GM11168 (cell line): ENCODE measurements at regions not wholly inside any gene's neighbourhood (a gene's known extent, or its start where the extent isn't known, plus 50 kb on each side); places are given as distances from the start of the nearest gene placed in this dataset.

Source experiments
- in situ Hi-C: fragments of 300-500 bp; cut with MboI; formaldehyde crosslinking; loops from one replicate; pipeline ENCODE4 v1.12.0; 2022; ENCODE audit warnings: low sequenced_read_pairs; ENCODE audit not compliant: unreplicated experiment

- in situ Hi-C loops = loop anchor here (10.0 kb wide), 1 partner anchor 167 kb away; no protein-coding TSS in a partner anchor
These were observed 181.7 kb upstream of the ARID2 start for GRCh38 chr12:45547822-45548221.

GRCh38 chr12:45548426-45548825 is 181.1 kb upstream of the ARID2 start:
- in situ Hi-C loops = loop anchor here (10.0 kb wide), 1 partner anchor 166 kb away; no protein-coding TSS in a partner anchor

- in situ Hi-C loops = loop anchor here (10.0 kb wide), 1 partner anchor 165 kb away; no protein-coding TSS in a partner anchor
These were observed 180.1 kb upstream of the ARID2 start for GRCh38 chr12:45549337-45549902.

GRCh38 chr12:45553204-45553603 is 176.3 kb upstream of the ARID2 start:
- in situ Hi-C loops = no loop called here

- in situ Hi-C loops = no loop called here
These were observed 172.5 kb upstream of the ARID2 start for GRCh38 chr12:45557016-45557415.

GRCh38 chr12:45558353-45558752 is 171.2 kb upstream of the ARID2 start:
- in situ Hi-C loops = no loop called here

GRCh38 chr12:45559537-45559936 is 170.0 kb upstream of the ARID2 start:
- in situ Hi-C loops = no loop called here

- in situ Hi-C loops = no loop called here
These were observed 168.8 kb upstream of the ARID2 start for GRCh38 chr12:45560689-45561088.

- in situ Hi-C loops = no loop called here
These were observed 168.0 kb upstream of the ARID2 start for GRCh38 chr12:45561488-45561887.

GRCh38 chr12:45565590-45565989 is 163.9 kb upstream of the ARID2 start:
- in situ Hi-C loops = no loop called here

- in situ Hi-C loops = no loop called here
These were observed 163.2 kb upstream of the ARID2 start for GRCh38 chr12:45566257-45566656.

GRCh38 chr12:45568808-45569207 is 160.7 kb upstream of the ARID2 start:
- in situ Hi-C loops = no loop called here

GRCh38 chr12:45570501-45570900 is 159.0 kb upstream of the ARID2 start:
- in situ Hi-C loops = no loop called here

- in situ Hi-C loops = no loop called here
These were observed 157.4 kb upstream of the ARID2 start for GRCh38 chr12:45572114-45572513.

- in situ Hi-C loops = no loop called here
These were observed 154.1 kb upstream of the ARID2 start for GRCh38 chr12:45575417-45575816.

GRCh38 chr12:45575823-45576475 is 153.6 kb upstream of the ARID2 start:
- in situ Hi-C loops = no loop called here

GRCh38 chr12:45577844-45578399 is 151.6 kb upstream of the ARID2 start:
- in situ Hi-C loops = no loop called here

- in situ Hi-C loops = no loop called here
These were observed 149.0 kb upstream of the ARID2 start for GRCh38 chr12:45580356-45580969.

GRCh38 chr12:45581112-45581511 is 148.4 kb upstream of the ARID2 start:
- in situ Hi-C loops = no loop called here

GRCh38 chr12:45582536-45582935 is 147.0 kb upstream of the ARID2 start:
- in situ Hi-C loops = no loop called here

- in situ Hi-C loops = no loop called here
These were observed 146.4 kb upstream of the ARID2 start for GRCh38 chr12:45582986-45583659.
